B cell (primary cell): ENCODE measurements at regions not wholly inside any gene's neighbourhood (a gene's known extent, or its start where the extent isn't known, plus 50 kb on each side); places are given as distances from the start of the nearest gene placed in this dataset.

Experiments used
- ATAC-seq: fragments of 200-7000 bp; cut with Tn5 transposase; one replicate; pipeline ENCODE4 v1.10.0; 2021; ENCODE audit warnings: low read depth, mild to moderate bottlenecking, moderate number of reproducible peaks, moderate library complexity
- CTCF ChIA-PET: fragments of 350-600 bp; sonication (Branson Sonifier 250); formaldehyde crosslinking; loops from one replicate; lab custom pipeline; 2021; ENCODE audit warnings: antibody characterized with exemption, inconsistent platforms; lab: Charles Lee
- POLR2A ChIA-PET: fragments of 350-600 bp; sonication (Branson Sonifier 250); formaldehyde crosslinking; loops from one replicate; lab custom pipeline; 2021; ENCODE audit warnings: antibody characterized with exemption; lab: Charles Lee
- DNase-seq: peaks from one replicate; pipeline ENCODE4 v3.0.0; 2013
- H2AFZ ChIP-seq: 2 replicates; pipeline ENCODE4 v1.6.1; 2012; ENCODE audit warnings: mild to moderate bottlenecking, low read depth, low read length; ENCODE audit not compliant: insufficient read depth, poor library complexity, severe bottlenecking
- H3K27ac ChIP-seq, 2 donors: 1 replicate in 1 of 2; 2 replicates in 1 of 2; pipeline ENCODE4 v1.5.1; 2012 to 2013; ENCODE audit warnings: low read length in 2 of 2, mild to moderate bottlenecking in 2 of 2, moderate library complexity in 1 of 2
- H3K27me3 ChIP-seq, 4 experiments: fragments of 200-600 bp in 1 of 4; sonication (generic) in 1 of 4; replicated peaks in 1 of 4; 1 replicate in 2 of 4; 2 replicates in 2 of 4; pipeline versions ENCODE4 v1.6.1 to v1.7.0; 2013 to 2016; ENCODE audit warnings: low read length in 3 of 4, mild to moderate bottlenecking in 2 of 4, mixed read lengths in 1 of 4, moderate library complexity in 1 of 4; ENCODE audit not compliant: insufficient read depth in 4 of 4, control insufficient read depth in 3 of 4; ENCODE audit errors: control extremely low read depth in 1 of 4
- H3K36me3 ChIP-seq, 2 experiments: replicated peaks in 1 of 2; 1 replicate in 1 of 2; 2 replicates in 1 of 2; pipeline versions ENCODE4 v1.6.1 to v1.7.1; 2013; ENCODE audit warnings: low read length in 1 of 2; ENCODE audit not compliant: insufficient read depth in 2 of 2, control insufficient read depth in 1 of 2; ENCODE audit errors: control extremely low read depth in 1 of 2, extremely low read depth in 1 of 2
- H3K4me1 ChIP-seq, 2 donors: fragments of 200-600 bp in 1 of 2; sonication (generic) in 1 of 2; 1 replicate in 1 of 2; 2 replicates in 1 of 2; pipeline versions ENCODE4 v1.5.1 to v1.6.1; 2013 to 2017; ENCODE audit warnings: low read length in 2 of 2; ENCODE audit not compliant: control insufficient read depth in 2 of 2, insufficient read depth in 2 of 2
- H3K4me2 ChIP-seq: replicated peaks from 2 replicates; pipeline ENCODE3; 2012; ENCODE audit warnings: mild to moderate bottlenecking, low read depth, low read length; ENCODE audit not compliant: poor library complexity, severe bottlenecking
- H3K4me3 ChIP-seq, 5 experiments: fragments of 200-600 bp in 1 of 5; sonication (generic) in 1 of 5; 1 replicate in 3 of 5; 2 replicates in 2 of 5; pipeline versions ENCODE4 v1.5.1 to v1.7.0; 2011 to 2016; ENCODE audit warnings: low read length in 4 of 5, mild to moderate bottlenecking in 4 of 5, low read depth in 2 of 5, control low read depth in 1 of 5, moderate library complexity in 1 of 5; ENCODE audit not compliant: insufficient read depth in 1 of 5; ENCODE audit errors: control extremely low read depth in 1 of 5, extremely low read depth in 1 of 5
- H3K79me2 ChIP-seq: fragments of 200-600 bp; sonication (generic); one replicate; pipeline ENCODE4 v1.6.0; 2016; ENCODE audit warnings: low read length; ENCODE audit not compliant: control insufficient read depth, insufficient read depth
- H3K9ac ChIP-seq: fragments of 200-600 bp; sonication (generic); 2 replicates; pipeline ENCODE4 v1.6.1; 2017; ENCODE audit warnings: mild to moderate bottlenecking, low read length, moderate library complexity
- H3K9me3 ChIP-seq, 3 donors: one replicate each; pipeline versions ENCODE4 v1.6.1 to v1.7.1; 2013; ENCODE audit warnings: low read length in 2 of 3; ENCODE audit not compliant: control insufficient read depth in 2 of 3, insufficient read depth in 1 of 3; ENCODE audit errors: control extremely low read depth in 1 of 3
- H4K20me1 ChIP-seq: 2 replicates; pipeline ENCODE4 v1.6.0; 2012; ENCODE audit warnings: mild to moderate bottlenecking, low read length; ENCODE audit not compliant: insufficient read depth, control insufficient read depth, poor library complexity, severe bottlenecking
- H3K27ac Mint-ChIP-seq: one replicate; pipeline ENCODE4 v1.8.0; 2021; ENCODE audit warnings: mixed read lengths
- H3K27me3 Mint-ChIP-seq: one replicate; pipeline ENCODE4 v1.8.0; 2021; ENCODE audit warnings: mixed read lengths
- H3K4me1 Mint-ChIP-seq: one replicate; pipeline ENCODE4 v1.8.0; 2021; ENCODE audit warnings: mixed read lengths
- H3K4me3 Mint-ChIP-seq: one replicate; pipeline ENCODE4 v1.8.0; 2021; ENCODE audit warnings: mixed read lengths
- H3K9me3 Mint-ChIP-seq: one replicate; pipeline ENCODE4 v1.8.0; 2022; ENCODE audit warnings: mixed read lengths; ENCODE audit not compliant: insufficient read depth
- CTCF ChIP-seq: fragments of 200-600 bp; IDR thresholded peaks from one replicate; pipeline ENCODE4 v1.8.0; 2022; ENCODE audit warnings: antibody characterized with exemption, mild to moderate bottlenecking
- EZH2 ChIP-seq: IDR thresholded peaks from 2 replicates; pipeline ENCODE4 v1.6.1; 2012; ENCODE audit warnings: borderline replicate concordance, low read depth, mild to moderate bottlenecking, moderate library complexity, low read length; ENCODE audit not compliant: insufficient read depth, poor library complexity, severe bottlenecking
- WGBS: methylation state at CpG from one replicate; pipeline ENCODE4 v1.1.5; 2013; ENCODE audit warnings: missing lambda C conversion rate; ENCODE audit not compliant: insufficient coverage; 5-methylcytosine and 5-hydroxymethylcytosine counted together
- intact Hi-C: fragments of 100-400 bp; cut with micrococcal nuclease; formaldehyde crosslinking; loops from one replicate; pipeline ENCODE4 v1.10.0; 2022

DNA sequence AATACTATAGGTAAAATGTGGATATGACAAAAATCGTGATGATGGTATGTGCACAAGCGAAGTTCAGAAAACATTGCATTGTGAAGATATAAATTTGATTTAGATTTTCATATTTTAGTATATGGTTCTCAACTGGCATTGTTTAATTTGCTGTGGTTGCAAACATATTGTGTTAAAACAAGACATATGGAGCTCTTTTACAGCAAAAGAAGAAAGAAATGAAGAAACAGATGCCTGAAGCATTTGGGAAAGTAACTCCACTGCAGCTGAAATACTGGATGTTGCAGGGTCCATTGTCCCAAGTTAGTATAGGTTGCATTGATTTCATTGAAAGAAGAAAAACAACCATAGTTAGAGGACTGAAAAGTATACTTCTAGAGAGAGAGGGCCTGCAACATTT, 185.8 kb upstream of the SSTR1 start:
- no peaks in the 10 kb centered on the region for H3K27me3 ChIP-seq
- H2AFZ ChIP-seq: no peak overlapping the region
- CTCF ChIA-PET: no interaction called here
- H3K27ac ChIP-seq: no peak overlapping the region
- 100% methylated on average over 1 of the region's 2 CpGs for WGBS
- intact Hi-C loops: no loop called here
- Mint-ChIP-seq H3K4me1 (no peaks in the 10 kb centered on the region), H3K27me3 (no peaks in the 10 kb centered on the region), H3K27ac (no peak overlapping the region), H3K4me3 (no peak overlapping the region), H3K9me3 (peaks cover 9% of the 10 kb centered on the region)
- no peaks in the 10 kb centered on the region for H3K4me1 ChIP-seq
- no peaks in the 10 kb centered on the region for H4K20me1 ChIP-seq
- peaks cover 0 to 3% (median 0%) of the 10 kb centered on the region in 3 donors for H3K9me3 ChIP-seq
- no peaks in the 10 kb centered on the region for H3K36me3 ChIP-seq
- no peak overlapping the region for H3K4me2 ChIP-seq
- H3K4me3 ChIP-seq: no peak overlapping the region
- H3K79me2 ChIP-seq: no peaks in the 10 kb centered on the region
- no peak for ATAC-seq
- H3K9ac ChIP-seq: no peak overlapping the region
- no peak for DNase-seq
- POLR2A ChIA-PET: no interaction called here
- TF ChIP-seq EZH2 (no peak), CTCF (no peak)

DNA sequence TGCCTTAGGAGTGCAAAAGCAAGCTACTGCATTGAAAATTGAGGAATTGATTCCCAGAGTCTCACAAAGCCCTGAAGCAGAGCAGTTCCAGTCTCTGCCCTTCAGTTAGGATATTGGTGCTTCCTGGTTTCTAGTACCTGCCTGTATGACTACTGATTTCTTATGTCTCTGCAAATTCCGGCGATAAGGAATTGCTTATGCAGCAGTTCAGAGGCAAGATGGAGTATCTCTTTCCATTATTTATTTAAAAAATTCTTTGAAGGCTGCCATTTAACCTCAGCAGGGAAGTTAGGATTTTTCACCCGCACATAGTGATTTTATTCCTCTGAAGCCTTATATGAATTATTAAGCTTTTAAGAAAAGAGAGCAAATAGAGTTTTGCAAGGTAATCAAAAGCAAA, 184.9 kb upstream of the SSTR1 start:
- intact Hi-C loops: no loop called here
- no peak overlapping the region for H2AFZ ChIP-seq
- WGBS: no CpG with 5 or more reads among the region's 3 CpGs

More for the DNA sequence above, 184.9 kb upstream of the SSTR1 start:
- ChIA-PET CTCF (no interaction called here), POLR2A (no interaction called here)
- Histone ChIP-seq H3K36me3 (no peaks in the 10 kb centered on the region), H3K4me3 (no peak overlapping the region), H4K20me1 (no peaks in the 10 kb centered on the region), H3K4me1 (no peaks in the 10 kb centered on the region), H3K27ac (no peak overlapping the region), H3K27me3 (no peaks in the 10 kb centered on the region), H3K4me2 (no peak overlapping the region), H3K9ac (no peak overlapping the region), H3K79me2 (no peaks in the 10 kb centered on the region), H3K9me3 (peaks cover 0 to 3% (median 0%) of the 10 kb centered on the region in 3 donors)
- Mint-ChIP-seq H3K27me3 (no peaks in the 10 kb centered on the region), H3K4me1 (no peaks in the 10 kb centered on the region), H3K4me3 (no peak overlapping the region), H3K27ac (no peak overlapping the region), H3K9me3 (peaks cover 11% of the 10 kb centered on the region)
- ATAC-seq (no peak), DNase-seq (no peak)
- TF ChIP-seq CTCF: no peak
- TF ChIP-seq EZH2: no peak
